T-cell (primary cell): ENCODE measurements at regions not wholly inside any gene's neighbourhood (a gene's known extent, or its start where the extent isn't known, plus 50 kb on each side); places are given as distances from the start of the nearest gene placed in this dataset.

Experiments
- ATAC-seq, 4 experiments: fragments of 200-7000 bp in 3 of 4; fragments of 150-1000 bp in 1 of 4; cut with Tn5 transposase; replicated peaks in 1 of 4; 1 replicate in 3 of 4; 2 replicates in 1 of 4; pipeline ENCODE4 v1.10.0; 2021; ENCODE audit warnings: moderate library complexity in 3 of 4, mild to moderate bottlenecking in 2 of 4, moderate number of reproducible peaks in 1 of 4
- CTCF ChIA-PET, 2 donors: fragments of 300-600 bp; sonication (Branson Sonifier 250); formaldehyde crosslinking; loops; one replicate each; lab custom pipeline; 2022; ENCODE audit warnings: antibody characterized with exemption in 2 of 2; lab: Charles Lee
- POLR2A ChIA-PET, 2 donors: fragments of 300-600 bp; sonication (Branson Sonifier 250); formaldehyde crosslinking; loops; one replicate each; lab custom pipeline; 2022; ENCODE audit warnings: antibody characterized with exemption in 2 of 2; lab: Charles Lee
- DNase-seq, 35 experiments: peaks; one replicate each; pipeline versions ENCODE4 v3.0.0 to v3.0.0-alpha.2; 2013 to 2023
- H3K27ac ChIP-seq: one replicate; pipeline ENCODE4 v1.5.1; 2013; ENCODE audit warnings: low read length
- H3K27me3 ChIP-seq, 2 experiments: replicated peaks in 1 of 2; 1 replicate in 1 of 2; 2 replicates in 1 of 2; pipeline versions ENCODE4 v1.6.1 to v1.7.0; 2013; ENCODE audit warnings: low read length in 1 of 2, mixed read lengths in 1 of 2; ENCODE audit not compliant: control insufficient read depth in 2 of 2, insufficient read depth in 2 of 2; ENCODE audit errors: extremely low read depth in 1 of 2
- H3K36me3 ChIP-seq, 2 donors: 1 replicate in 1 of 2; 2 replicates in 1 of 2; pipeline versions ENCODE4 v1.6.1 to v1.7.0; 2013; ENCODE audit warnings: low read length in 1 of 2; ENCODE audit not compliant: control insufficient read depth in 2 of 2, insufficient read depth in 1 of 2; ENCODE audit errors: extremely low read depth in 1 of 2
- H3K4me1 ChIP-seq, 2 experiments: 1 replicate in 1 of 2; 2 replicates in 1 of 2; pipeline versions ENCODE4 v1.6.1 to v1.7.0; 2013; ENCODE audit warnings: low read length in 2 of 2, mixed read lengths in 1 of 2; ENCODE audit not compliant: insufficient read depth in 2 of 2, control insufficient read depth in 1 of 2; ENCODE audit errors: extremely low read depth in 1 of 2
- H3K4me3 ChIP-seq, 2 donors: 1 replicate in 1 of 2; 2 replicates in 1 of 2; pipeline versions ENCODE4 v1.5.1 to v1.7.0; 2013; ENCODE audit warnings: mild to moderate bottlenecking in 2 of 2, low read length in 1 of 2, moderate library complexity in 1 of 2; ENCODE audit not compliant: control insufficient read depth in 1 of 2; ENCODE audit errors: extremely low read depth in 1 of 2
- H3K9me3 ChIP-seq: 2 replicates; pipeline ENCODE4 v1.7.0; 2013
- H3K27ac Mint-ChIP-seq, 2 donors: one replicate each; pipeline ENCODE4 v1.8.0; 2020 to 2021; ENCODE audit warnings: mild to moderate bottlenecking in 2 of 2, mixed read lengths in 2 of 2
- H3K27me3 Mint-ChIP-seq, 2 donors: one replicate each; pipeline ENCODE4 v1.8.0; 2021 to 2022; ENCODE audit warnings: mixed read lengths in 2 of 2
- H3K36me3 Mint-ChIP-seq: one replicate; pipeline ENCODE4 v1.8.0; 2021; ENCODE audit warnings: mixed read lengths
- H3K4me1 Mint-ChIP-seq, 3 donors: one replicate each; pipeline ENCODE4 v1.8.0; 2020 to 2022; ENCODE audit warnings: mixed read lengths in 3 of 3, mild to moderate bottlenecking in 1 of 3
- H3K4me3 Mint-ChIP-seq, 3 donors: one replicate each; pipeline ENCODE4 v1.8.0; 2020 to 2022; ENCODE audit warnings: mild to moderate bottlenecking in 3 of 3, mixed read lengths in 3 of 3, moderate library complexity in 3 of 3
- H3K9me3 Mint-ChIP-seq, 3 donors: one replicate each; pipeline ENCODE4 v1.8.0; 2020 to 2022; ENCODE audit warnings: mixed read lengths in 3 of 3
- WGBS: methylation state at CpG from one replicate; pipeline ENCODE4 v1.1.5; 2013; ENCODE audit warnings: missing lambda C conversion rate; ENCODE audit not compliant: insufficient coverage; 5-methylcytosine and 5-hydroxymethylcytosine counted together

DNA sequence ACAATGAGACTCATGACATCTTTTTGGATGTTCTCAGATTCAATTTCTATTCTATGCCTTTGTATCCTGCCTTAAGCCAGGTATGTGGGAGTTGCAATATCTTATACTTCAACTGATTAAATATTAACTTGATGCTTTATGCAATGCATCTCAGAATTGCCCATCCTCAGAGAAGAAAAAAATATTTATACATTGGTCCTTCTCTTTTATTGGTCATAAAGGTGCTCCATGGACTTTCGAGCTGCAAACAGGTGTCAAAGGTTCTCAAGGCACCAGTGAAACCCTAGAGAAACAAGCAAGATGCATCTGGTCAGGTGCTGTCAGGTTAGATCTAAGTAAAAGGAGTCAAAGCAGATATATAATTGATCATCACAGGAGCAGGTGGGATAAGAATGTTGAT lies 690.5 kb downstream of the PLCL1 start:
- Mint-ChIP-seq H3K27me3 (peaks cover 4 to 5% of the 10 kb centered on the region in 2 donors), H3K9me3 (peaks cover 0 to 3% (median 0%) of the 10 kb centered on the region in 3 donors), H3K27ac (no peak overlapping the region), H3K4me3 (no peak overlapping the region), H3K4me1 (no peaks in the 10 kb centered on the region), H3K36me3 (no peaks in the 10 kb centered on the region)
- no peak overlapping the region for H3K4me3 ChIP-seq
- ChIA-PET CTCF (no interaction called here), POLR2A (no interaction called here)
- H3K9me3 ChIP-seq: no peaks in the 10 kb centered on the region
- H3K4me1 ChIP-seq: no peaks in the 10 kb centered on the region
- DNase-seq (no peak), ATAC-seq (no peak)
- 50% methylated on average over 1 of the region's 1 CpG for WGBS
- H3K36me3 ChIP-seq: no peaks in the 10 kb centered on the region
- no peaks in the 10 kb centered on the region for H3K27me3 ChIP-seq
- H3K27ac ChIP-seq: no peak overlapping the region

DNA sequence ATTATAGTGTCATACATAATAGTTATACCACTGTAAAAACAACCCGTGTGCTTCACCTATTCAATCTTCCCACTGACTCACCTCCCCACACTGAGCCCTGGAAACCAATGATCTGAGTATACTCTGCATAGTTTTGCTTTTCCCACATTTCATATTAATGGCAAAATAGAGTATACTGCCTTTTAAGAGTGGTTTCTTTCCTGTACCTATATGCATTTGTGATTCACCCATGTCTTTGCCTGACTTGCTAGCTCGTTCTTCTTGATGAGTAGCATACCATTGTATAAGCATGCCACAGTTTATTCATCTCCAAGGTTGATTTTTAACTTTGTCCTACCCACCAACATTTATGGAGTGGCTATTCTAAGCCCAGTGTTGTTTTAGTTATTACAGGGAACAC lies 686.4 kb downstream of the PLCL1 start:
- ATAC-seq (no peak), DNase-seq (no peak)
- Mint-ChIP-seq H3K4me3 (no peak overlapping the region), H3K9me3 (peaks cover 0 to 3% (median 0%) of the 10 kb centered on the region in 3 donors), H3K36me3 (no peaks in the 10 kb centered on the region), H3K4me1 (no peaks in the 10 kb centered on the region), H3K27me3 (peaks cover 4 to 5% of the 10 kb centered on the region in 2 donors), H3K27ac (no peak overlapping the region)
- Histone ChIP-seq H3K4me3 (no peak overlapping the region), H3K27me3 (no peaks in the 10 kb centered on the region), H3K27ac (no peak overlapping the region), H3K4me1 (no peaks in the 10 kb centered on the region), H3K9me3 (no peaks in the 10 kb centered on the region), H3K36me3 (no peaks in the 10 kb centered on the region)
- CTCF ChIA-PET: no interaction called here
- no CpG with 5 or more reads among the region's 2 CpGs for WGBS
- POLR2A ChIA-PET: no interaction called here

DNA sequence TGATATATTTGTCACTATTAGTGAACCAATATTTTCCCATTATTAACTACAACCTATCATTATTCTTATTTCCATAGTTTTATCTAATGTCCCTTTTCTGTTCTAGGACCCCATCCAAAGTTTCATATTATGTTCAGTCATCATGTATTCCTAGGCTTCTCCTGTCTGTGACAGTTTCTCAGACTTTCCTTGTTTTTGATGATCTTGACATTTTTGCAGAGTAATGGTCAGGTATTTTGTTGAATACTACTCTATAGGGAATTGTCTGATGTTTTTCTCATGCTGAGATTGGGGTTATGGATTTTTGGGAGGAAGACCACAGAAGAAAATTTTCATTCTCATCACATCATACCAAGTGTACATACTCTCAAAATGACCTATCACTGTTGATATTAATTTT lies 684.6 kb downstream of the PLCL1 start:
- ChIA-PET POLR2A (no interaction called here), CTCF (no interaction called here)
- Mint-ChIP-seq H3K36me3 (no peaks in the 10 kb centered on the region), H3K27ac (no peak overlapping the region), H3K4me1 (no peaks in the 10 kb centered on the region), H3K4me3 (no peak overlapping the region), H3K9me3 (peaks cover 0 to 3% (median 0%) of the 10 kb centered on the region in 3 donors), H3K27me3 (peaks cover 4 to 5% of the 10 kb centered on the region in 2 donors)
- no peak overlapping the region for H3K27ac ChIP-seq
- no peak for ATAC-seq
- no peaks in the 10 kb centered on the region for H3K9me3 ChIP-seq
- no peak for DNase-seq
- H3K36me3 ChIP-seq: no peaks in the 10 kb centered on the region
- H3K27me3 ChIP-seq: no peaks in the 10 kb centered on the region
- no peak overlapping the region for H3K4me3 ChIP-seq
- H3K4me1 ChIP-seq: no peaks in the 10 kb centered on the region

DNA sequence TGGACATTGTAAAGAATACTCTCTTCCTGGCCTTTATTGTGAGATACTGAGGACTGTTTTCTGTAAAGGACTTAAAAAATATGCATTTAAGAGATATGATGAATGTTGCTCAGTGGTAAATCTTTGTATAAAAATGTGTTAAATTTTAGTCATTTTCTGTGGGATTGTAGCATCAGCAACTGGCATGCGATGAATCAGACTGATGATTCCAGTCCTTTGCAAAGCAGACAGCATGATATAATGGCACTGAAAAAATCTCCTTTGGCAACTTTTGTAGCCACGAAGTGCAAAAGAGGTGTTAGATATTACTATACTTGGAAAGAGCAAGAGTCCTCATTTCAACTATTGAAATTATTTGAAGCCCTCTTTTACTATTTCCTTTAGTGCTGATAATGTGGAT lies 678.7 kb downstream of the PLCL1 start:
- no peaks in the 10 kb centered on the region for H3K4me1 Mint-ChIP-seq
- H3K27me3 ChIP-seq: no peaks in the 10 kb centered on the region
- DNase-seq (no peak), ATAC-seq (no peak)
- 100% methylated on average over 1 of the region's 2 CpGs for WGBS
- POLR2A ChIA-PET: no interaction called here
- no peak overlapping the region for H3K27ac ChIP-seq
- H3K4me3 ChIP-seq: no peak overlapping the region
- H3K27ac Mint-ChIP-seq: no peak overlapping the region
- H3K9me3 Mint-ChIP-seq: no peaks in the 10 kb centered on the region
- H3K4me1 ChIP-seq: no peaks in the 10 kb centered on the region
- no peaks in the 10 kb centered on the region for H3K9me3 ChIP-seq
- H3K27me3 Mint-ChIP-seq: no peaks in the 10 kb centered on the region
- H3K36me3 Mint-ChIP-seq: no peaks in the 10 kb centered on the region
- H3K36me3 ChIP-seq: no peaks in the 10 kb centered on the region
- CTCF ChIA-PET: no interaction called here
- no peak overlapping the region for H3K4me3 Mint-ChIP-seq

DNA sequence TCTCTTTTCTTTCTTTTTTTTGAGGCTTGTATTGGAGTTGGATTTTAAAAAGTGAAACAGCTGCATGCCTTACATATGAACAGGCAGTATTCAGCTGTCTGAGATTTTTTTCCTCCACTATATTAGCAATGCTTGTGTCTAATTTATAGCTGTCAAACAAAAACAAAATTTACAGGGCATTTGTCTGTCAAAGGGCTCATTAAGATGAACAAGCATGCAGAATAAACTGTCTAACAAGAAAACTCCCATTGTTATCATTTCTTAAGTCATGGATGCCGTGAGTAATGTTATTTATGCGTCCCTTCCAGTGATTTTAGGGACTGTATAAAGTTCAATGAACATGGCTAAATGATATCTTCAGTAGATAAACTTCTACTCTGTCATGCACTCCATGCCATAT lies 674.7 kb downstream of the PLCL1 start:
- H3K9me3 Mint-ChIP-seq: no peaks in the 10 kb centered on the region
- ATAC-seq (no peak), DNase-seq (no peak)
- no CpG with 5 or more reads among the region's 2 CpGs for WGBS
- CTCF ChIA-PET: interaction anchor here in 1 of 2 donors (0.5 kb wide), 1 partner anchor 515 kb away, joined by 3 read pairs; no protein-coding TSS in a partner anchor
- Histone ChIP-seq H3K4me3 (no peak overlapping the region), H3K4me1 (no peaks in the 10 kb centered on the region), H3K27ac (no peak overlapping the region), H3K9me3 (no peaks in the 10 kb centered on the region), H3K36me3 (no peaks in the 10 kb centered on the region), H3K27me3 (no peaks in the 10 kb centered on the region)
- no peaks in the 10 kb centered on the region for H3K4me1 Mint-ChIP-seq
- H3K27me3 Mint-ChIP-seq: no peaks in the 10 kb centered on the region
- POLR2A ChIA-PET: no interaction called here
- no peak overlapping the region for H3K4me3 Mint-ChIP-seq
- no peaks in the 10 kb centered on the region for H3K36me3 Mint-ChIP-seq
- H3K27ac Mint-ChIP-seq: no peak overlapping the region

DNA sequence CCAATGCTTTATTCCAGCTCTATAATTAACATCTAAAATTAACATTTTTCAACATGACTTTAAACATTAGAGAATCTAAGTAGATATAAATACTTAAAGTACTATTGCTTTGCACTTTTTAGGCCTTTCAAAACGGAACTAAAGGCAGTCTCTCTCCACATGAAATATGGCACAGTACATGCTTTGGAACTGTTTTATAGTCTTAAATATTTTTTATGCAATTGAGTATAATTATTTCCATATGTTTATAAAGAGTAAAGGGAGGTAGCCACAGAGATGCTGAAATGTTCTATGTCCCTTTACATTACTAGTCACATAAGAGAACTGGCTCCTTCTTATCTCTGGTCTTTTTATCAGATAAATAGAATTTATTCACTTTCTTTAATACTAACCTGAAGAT lies 674.0 kb downstream of the PLCL1 start:
- no peak for ATAC-seq
- Histone ChIP-seq H3K27me3 (no peaks in the 10 kb centered on the region), H3K4me1 (no peaks in the 10 kb centered on the region), H3K4me3 (no peak overlapping the region), H3K36me3 (no peaks in the 10 kb centered on the region), H3K27ac (no peak overlapping the region), H3K9me3 (no peaks in the 10 kb centered on the region)
- Mint-ChIP-seq H3K4me3 (no peak overlapping the region), H3K4me1 (no peaks in the 10 kb centered on the region), H3K36me3 (no peaks in the 10 kb centered on the region), H3K9me3 (no peaks in the 10 kb centered on the region), H3K27ac (no peak overlapping the region), H3K27me3 (no peaks in the 10 kb centered on the region)
- ChIA-PET POLR2A (no interaction called here), CTCF (no interaction called here)
- WGBS: no CpG with 5 or more reads among the region's 1 CpG
- DNase-seq: no peak

DNA sequence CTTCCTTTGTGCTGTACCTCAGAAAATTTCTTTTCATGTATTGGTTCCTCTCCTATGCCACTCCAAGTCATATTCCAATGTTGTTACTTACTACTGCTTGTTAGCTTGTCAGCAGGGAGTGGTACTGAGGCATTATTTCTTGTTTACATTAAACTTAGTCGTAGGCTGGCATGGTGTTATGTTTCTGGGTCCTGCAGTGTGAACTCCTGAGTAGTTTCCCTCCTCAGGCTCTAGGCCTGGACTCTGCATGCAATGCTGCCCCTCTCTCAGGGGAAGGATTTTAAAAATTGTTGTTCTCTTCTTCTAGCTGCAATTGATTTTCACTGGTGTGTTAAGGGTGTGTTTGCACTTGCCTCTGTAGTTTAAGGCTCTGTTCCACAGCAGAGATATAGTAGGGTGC lies 671.6 kb downstream of the PLCL1 start:
- no peak overlapping the region for H3K4me3 Mint-ChIP-seq
- ATAC-seq: no peak
- 50% methylated on average over 1 of the region's 1 CpG for WGBS

More for the DNA sequence above, 671.6 kb downstream of the PLCL1 start:
- no peaks in the 10 kb centered on the region for H3K36me3 Mint-ChIP-seq
- ChIA-PET POLR2A (no interaction called here), CTCF (no interaction called here)
- Histone ChIP-seq H3K36me3 (no peaks in the 10 kb centered on the region), H3K9me3 (no peaks in the 10 kb centered on the region), H3K27me3 (no peaks in the 10 kb centered on the region), H3K4me1 (no peaks in the 10 kb centered on the region), H3K27ac (no peak overlapping the region), H3K4me3 (no peak overlapping the region)
- no peaks in the 10 kb centered on the region for H3K9me3 Mint-ChIP-seq
- no peak for DNase-seq
- no peak overlapping the region for H3K27ac Mint-ChIP-seq
- H3K4me1 Mint-ChIP-seq: no peaks in the 10 kb centered on the region
- no peaks in the 10 kb centered on the region for H3K27me3 Mint-ChIP-seq
